ENCODE measurements at regions not wholly inside any gene's neighbourhood (a gene's known extent, or its start where the extent isn't known, plus 50 kb on each side); places are given as distances from the start of the nearest gene placed in this dataset.

DNA sequence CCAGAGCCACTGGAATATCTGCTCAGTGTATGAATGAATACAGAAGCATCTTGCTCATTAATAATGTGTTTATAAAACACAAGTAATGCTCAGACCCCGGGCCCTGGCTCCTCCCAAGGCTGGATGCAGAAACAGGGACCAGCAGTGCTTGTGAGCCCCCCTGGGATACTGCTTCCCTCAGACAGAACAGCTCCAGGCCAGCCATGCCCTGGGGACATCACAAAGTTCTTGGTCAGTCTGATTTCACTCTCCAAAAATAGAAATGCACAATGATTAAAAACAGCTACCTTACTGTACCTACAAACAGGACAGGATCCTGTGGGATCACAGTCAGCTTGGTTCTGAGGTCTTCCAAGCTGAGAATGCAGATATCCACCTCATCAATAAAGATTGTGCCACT is 68.2 kb downstream of the ABCC12 start:
- no peak for TF ChIP-seq POLR2A (IDR thresholded peaks at IDR 0.05)
- TF ChIP-seq, protein P1, sequence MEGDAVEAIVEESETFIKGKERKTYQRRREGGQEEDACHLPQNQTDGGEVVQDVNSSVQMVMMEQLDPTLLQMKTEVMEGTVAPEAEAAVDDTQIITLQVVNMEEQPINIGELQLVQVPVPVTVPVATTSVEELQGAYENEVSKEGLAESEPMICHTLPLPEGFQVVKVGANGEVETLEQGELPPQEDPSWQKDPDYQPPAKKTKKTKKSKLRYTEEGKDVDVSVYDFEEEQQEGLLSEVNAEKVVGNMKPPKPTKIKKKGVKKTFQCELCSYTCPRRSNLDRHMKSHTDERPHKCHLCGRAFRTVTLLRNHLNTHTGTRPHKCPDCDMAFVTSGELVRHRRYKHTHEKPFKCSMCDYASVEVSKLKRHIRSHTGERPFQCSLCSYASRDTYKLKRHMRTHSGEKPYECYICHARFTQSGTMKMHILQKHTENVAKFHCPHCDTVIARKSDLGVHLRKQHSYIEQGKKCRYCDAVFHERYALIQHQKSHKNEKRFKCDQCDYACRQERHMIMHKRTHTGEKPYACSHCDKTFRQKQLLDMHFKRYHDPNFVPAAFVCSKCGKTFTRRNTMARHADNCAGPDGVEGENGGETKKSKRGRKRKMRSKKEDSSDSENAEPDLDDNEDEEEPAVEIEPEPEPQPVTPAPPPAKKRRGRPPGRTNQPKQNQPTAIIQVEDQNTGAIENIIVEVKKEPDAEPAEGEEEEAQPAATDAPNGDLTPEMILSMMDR (IDR thresholded peaks at IDR 0.05): no peak
- Histone ChIP-seq H3K4me1 (no peaks in the 10 kb centered on the region), H3K27me3 (no peaks in the 10 kb centered on the region), H3K9me3 (no peaks in the 10 kb centered on the region), H3K27ac (no peak overlapping the region), H3K36me3 (replicated peaks in 1 of 2; ENCODE audit: insufficient read depth in 1 of 2, low read depth in 2 of 2) (no peaks in the 10 kb centered on the region), H3K4me3 (no peak overlapping the region)
- intact Hi-C loops (cut with DNase I): no loop called here
- no peak for DNase-seq
- 53 to 67% methylated on average over 1 of the region's 1 CpG for WGBS, 2 donors
- ATAC-seq: no peak

DNA sequence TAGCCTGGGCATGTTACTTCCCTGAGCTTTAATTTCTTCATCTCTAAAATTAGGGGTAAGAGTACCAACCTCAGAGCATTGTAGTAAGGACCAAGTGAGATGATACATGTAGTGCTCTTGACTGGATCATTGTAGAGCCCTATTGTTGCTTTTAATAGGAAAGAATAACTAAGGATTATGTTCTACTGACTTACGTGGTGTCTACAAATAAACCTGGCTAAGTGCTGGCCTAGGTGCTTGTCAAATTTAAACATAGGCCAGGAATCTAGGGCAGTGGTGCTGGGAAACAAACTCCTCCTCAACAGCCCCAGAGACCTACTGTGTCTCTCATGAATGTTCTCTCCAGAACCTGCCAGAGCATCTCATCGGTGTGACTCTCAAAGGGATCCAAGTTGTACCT is 69.4 kb downstream of the ABCC12 start:
- 80 to 87% methylated on average over 2 of the region's 2 CpGs for WGBS, 2 donors
- no peak for ATAC-seq
- no peaks in the 10 kb centered on the region for H3K27me3 ChIP-seq

DNA sequence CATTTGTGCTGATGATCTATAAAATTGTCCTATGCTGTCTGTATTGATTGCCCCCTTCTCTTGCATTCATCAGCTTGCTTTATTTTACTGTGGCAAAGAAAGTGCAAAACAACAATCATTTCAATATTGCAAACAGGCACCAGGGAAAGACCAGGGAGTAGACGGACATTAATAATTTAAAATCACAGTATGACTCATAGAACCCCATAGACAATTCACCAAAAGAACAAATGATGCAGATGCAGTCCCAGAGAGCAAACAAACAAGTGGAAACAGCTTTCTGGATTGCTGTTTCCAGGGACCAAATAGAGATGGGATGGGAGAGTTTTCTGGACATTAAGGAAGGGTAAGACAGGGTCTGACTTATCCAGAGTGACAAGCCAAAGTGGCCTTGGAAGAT is 70.1 kb downstream of the ABCC12 start:
- intact Hi-C loops (cut with DNase I): no loop called here
- DNase-seq: no peak

More for the DNA sequence above, 69.4 kb downstream of the ABCC12 start:
- intact Hi-C loops (cut with DNase I): no loop called here
- Histone ChIP-seq H3K4me1 (no peaks in the 10 kb centered on the region), H3K9me3 (no peaks in the 10 kb centered on the region), H3K27ac (no peak overlapping the region), H3K36me3 (replicated peaks in 1 of 2; ENCODE audit: insufficient read depth in 1 of 2, low read depth in 2 of 2) (no peaks in the 10 kb centered on the region), H3K4me3 (no peak overlapping the region)
- DNase-seq: no peak
- no peak for TF ChIP-seq POLR2A (IDR thresholded peaks at IDR 0.05)
- TF ChIP-seq, protein P1 (IDR thresholded peaks at IDR 0.05): no peak

DNA sequence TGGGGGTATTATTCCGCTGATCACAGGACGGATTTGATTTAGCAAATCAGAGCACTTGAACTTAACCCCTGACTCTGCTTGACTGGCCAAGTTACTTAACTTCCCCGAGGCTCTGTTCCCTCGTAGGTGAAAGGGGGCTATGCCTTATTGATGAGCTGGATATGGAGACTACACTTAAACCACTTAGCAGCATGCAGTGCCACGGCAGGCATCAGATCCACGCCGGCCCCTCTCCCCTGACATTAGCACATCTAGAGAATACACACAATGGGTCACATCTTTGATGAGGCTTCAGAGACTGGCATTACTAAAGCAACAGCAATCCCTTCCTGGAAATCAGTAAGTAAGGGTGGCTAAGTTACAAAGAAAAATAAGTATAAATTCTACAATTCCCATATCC is 71.0 kb downstream of the ABCC12 start:
- TF ChIP-seq POLR2A (IDR thresholded peaks at IDR 0.05): no peak
- TF ChIP-seq, protein P1 (IDR thresholded peaks at IDR 0.05): no peak
- Histone ChIP-seq H3K9me3 (no peaks in the 10 kb centered on the region), H3K27me3 (no peaks in the 10 kb centered on the region), H3K36me3 (replicated peaks in 1 of 2; ENCODE audit: insufficient read depth in 1 of 2, low read depth in 2 of 2) (no peaks in the 10 kb centered on the region), H3K4me3 (no peak overlapping the region), H3K27ac (no peak overlapping the region), H3K4me1 (no peaks in the 10 kb centered on the region)
- 82 to 83% methylated on average over 7 of the region's 7 CpGs for WGBS, 2 donors
- intact Hi-C loops (cut with DNase I): no loop called here
- no peak for DNase-seq
- no peak for ATAC-seq

More for the DNA sequence above, 70.1 kb downstream of the ABCC12 start:
- Histone ChIP-seq H3K4me1 (no peaks in the 10 kb centered on the region), H3K36me3 (replicated peaks in 1 of 2; ENCODE audit: insufficient read depth in 1 of 2, low read depth in 2 of 2) (no peaks in the 10 kb centered on the region), H3K27ac (no peak overlapping the region), H3K9me3 (no peaks in the 10 kb centered on the region), H3K4me3 (no peak overlapping the region), H3K27me3 (no peaks in the 10 kb centered on the region)
- ATAC-seq: no peak
- WGBS, 2 donors: 57 to 68% methylated on average over 1 of the region's 1 CpG
- no peak for TF ChIP-seq POLR2A (IDR thresholded peaks at IDR 0.05)
- TF ChIP-seq, protein P1 (IDR thresholded peaks at IDR 0.05): no peak

DNA sequence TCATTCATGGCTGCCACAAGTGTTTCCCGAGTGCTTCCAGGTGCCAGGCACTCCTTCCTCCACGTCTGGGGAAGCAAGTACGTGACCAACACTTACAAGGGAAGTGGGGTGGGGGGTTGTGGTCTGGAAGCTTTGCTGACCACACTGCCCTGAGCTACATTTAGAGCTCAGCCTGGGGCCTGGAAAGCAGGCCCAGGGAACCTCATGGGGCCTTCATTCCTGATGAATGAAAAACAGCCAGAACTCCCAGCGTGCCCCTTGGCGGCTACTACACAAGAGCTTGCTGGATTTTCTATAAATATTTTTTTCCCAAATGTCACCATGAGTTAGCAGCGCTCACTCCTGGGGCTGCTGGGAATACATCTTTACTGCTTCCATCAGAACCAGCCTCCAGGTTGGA is 73.3 kb downstream of the ABCC12 start:
- Histone ChIP-seq H3K4me3 (no peak overlapping the region), H3K27ac (no peak overlapping the region), H3K9me3 (no peaks in the 10 kb centered on the region), H3K27me3 (no peaks in the 10 kb centered on the region), H3K36me3 (replicated peaks in 1 of 2; ENCODE audit: insufficient read depth in 1 of 2, low read depth in 2 of 2) (no peaks in the 10 kb centered on the region), H3K4me1 (no peaks in the 10 kb centered on the region)
- intact Hi-C loops (cut with DNase I): no loop called here
- no peak for DNase-seq
- TF ChIP-seq, protein P1 (IDR thresholded peaks at IDR 0.05): no peak
- TF ChIP-seq POLR2A (IDR thresholded peaks at IDR 0.05): no peak
- 72 to 87% methylated on average over 5 to 6 of the region's 6 CpGs for WGBS, 2 donors
- ATAC-seq: no peak

Data from body of pancreas (tissue), 4 donors.